ENCODE measurements at regions not wholly inside any gene's neighbourhood (a gene's known extent, or its start where the extent isn't known, plus 50 kb on each side); places are given as distances from the start of the nearest gene placed in this dataset.

DNA sequence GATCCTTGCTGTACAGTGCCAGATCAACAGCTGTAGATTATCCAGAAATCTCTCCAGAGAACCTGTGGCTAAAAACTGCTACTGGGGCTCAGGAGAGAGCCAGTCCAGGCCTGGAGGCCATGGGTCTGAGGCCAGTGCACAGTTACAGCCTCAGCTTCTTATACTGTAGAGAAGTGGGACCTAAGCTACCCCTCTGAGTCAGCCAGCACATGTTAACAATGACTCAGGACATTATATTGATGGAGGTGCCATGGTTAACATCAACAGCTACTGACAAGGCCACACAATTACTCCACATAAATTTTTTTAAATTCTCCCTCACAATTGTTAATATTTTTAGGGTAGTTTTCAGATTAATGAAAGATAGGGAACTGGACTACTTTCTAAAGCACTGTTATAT lies 138.5 kb downstream of the RBM26 start:
- no peak for DNase-seq

DNA sequence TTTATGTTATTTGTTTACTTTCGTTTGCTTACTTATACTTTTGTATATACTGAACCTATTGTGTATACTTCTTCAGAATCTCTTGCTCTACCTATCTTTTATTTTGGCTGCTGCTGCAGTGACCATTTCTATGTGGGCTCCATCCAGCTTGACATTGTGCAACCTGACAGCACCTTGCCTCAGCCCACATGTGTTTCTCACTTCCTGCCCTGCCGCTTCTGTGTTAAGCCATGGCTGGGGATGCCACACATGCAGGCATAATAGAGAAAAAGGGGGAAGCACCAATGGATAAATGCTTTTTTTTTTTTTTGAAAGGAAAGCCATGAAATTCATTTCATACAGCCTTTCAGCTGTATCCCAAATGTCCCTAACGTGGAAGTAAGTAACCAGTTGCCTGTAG lies 147.6 kb downstream of the RBM26 start:
- DNase-seq = no peak

DNA sequence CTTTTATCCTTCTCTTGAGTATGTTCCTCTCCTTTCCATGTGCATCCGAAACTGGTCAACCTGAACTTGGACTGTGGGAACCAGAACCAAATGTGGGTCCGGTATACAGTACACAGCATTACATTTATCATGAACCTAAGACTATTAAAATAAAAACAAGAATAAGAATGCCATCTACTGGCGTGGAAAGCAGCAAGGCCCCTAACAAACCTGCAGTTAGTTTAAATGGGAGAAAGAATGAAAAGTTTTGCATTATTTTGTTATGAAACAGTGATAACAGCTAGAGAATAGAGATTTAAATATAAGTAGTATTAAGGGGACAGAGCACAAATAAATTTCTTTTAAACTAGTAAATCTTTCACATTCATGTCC lies 159.5 kb downstream of the RBM26 start:
- DNase-seq = no peak

DNA sequence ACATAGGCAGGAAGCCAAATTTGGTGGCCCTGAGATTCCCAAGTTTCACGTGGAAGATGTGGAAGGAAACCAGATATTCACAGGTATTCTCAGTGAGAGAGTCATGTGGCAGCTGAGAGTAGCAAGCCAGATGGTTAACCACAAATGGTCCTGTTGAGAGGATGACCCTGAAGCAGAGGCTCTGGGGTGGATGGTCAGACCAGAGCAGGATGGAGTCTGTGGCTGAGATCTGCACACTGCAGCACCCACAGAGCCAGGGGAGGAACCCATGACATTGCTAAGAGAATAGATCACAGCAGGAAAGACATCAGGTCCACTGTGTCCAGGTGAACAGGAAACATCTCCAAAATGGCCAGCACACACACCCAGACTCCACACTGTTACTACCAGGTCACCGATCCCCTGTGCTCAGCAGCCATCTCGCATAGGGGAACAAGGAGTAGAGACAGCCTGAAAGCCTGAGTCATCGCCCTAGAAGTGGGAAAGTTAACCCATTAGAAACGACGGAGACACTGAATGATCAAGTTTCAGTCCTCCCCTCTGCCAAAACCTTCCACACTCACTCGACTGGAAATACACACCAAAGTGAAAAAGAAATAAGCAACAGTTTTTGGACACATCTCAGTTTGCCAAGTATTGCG lies 160.0 kb downstream of the RBM26 start:
- DNase-seq = no peak

DNA sequence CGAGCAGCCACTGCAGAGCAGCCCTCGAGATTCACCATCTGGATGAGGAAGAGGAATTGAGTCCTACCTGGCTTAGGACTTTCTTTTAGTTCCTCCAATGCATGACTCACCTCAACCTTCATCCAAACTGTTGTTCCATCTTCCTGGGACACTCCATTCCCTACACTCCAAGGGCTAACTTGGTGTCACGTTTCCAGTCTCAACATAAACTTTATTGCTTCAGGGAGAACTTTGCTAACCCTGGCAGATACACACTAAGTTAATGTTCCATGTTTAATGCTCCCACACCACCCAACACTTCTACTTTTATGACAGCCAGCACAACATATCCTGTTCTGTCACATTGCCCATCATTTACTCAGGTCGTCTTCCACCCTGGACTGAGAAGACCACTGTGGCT lies 164.4 kb downstream of the RBM26 start:
- DNase-seq = no peak

DNA sequence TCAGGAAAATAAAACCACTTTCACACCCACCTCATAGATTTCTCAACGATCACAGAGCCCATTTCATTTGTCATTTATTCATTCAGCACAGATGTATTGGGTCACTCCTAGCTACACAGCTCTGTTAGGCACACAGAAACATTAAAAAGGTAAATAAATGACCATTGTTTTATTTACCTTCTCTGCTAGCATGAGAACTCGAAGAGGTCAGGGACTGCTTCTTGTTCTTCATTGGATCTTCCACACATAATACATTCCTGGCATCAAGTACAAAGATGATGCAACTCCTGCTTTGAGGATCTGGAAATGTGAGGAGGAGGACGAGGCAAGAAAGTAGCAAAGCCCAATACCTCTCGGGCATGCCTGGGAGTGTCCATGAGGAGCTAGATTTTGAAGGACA lies 168.1 kb downstream of the RBM26 start:
- no peak for DNase-seq

DNA sequence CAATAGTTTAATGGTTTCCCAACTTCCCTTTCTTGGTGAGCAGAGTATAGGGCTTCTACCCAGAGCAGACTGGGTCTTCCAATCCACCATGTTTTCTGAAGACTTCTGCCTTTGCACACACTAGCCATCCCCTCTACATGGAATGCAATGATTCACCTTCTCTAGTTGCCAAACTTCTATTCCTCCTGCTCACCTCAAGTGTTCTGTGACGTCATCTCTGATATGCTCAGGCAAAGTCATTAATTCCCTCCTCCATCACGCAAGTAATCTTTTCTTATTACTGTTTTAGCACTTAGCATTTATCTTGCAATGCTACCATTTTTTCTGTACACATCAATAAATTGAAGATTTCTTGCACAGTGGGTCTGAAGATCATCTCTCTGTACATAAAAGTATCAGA lies 174.2 kb downstream of the RBM26 start:
- DNase-seq = no peak

DNA sequence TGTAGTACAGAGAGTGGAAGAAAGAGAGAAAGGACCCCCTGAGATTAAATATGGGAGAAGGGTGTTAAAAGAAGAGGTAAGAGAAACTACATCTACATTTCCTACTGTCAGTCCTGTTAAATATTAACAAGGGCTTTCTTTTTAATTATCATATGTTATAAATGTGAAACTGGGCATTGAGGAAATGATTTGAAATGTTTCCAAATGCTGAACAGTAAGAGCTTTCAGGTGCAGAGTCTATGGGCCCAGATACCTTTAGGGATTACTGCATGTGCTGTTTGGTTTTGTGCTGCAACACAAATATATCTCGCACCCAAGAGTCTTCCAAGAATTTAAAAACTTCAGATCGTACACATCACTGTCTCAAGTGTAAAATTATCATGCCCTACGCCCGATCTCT lies 176.3 kb downstream of the RBM26 start:
- no peak for DNase-seq

DNA sequence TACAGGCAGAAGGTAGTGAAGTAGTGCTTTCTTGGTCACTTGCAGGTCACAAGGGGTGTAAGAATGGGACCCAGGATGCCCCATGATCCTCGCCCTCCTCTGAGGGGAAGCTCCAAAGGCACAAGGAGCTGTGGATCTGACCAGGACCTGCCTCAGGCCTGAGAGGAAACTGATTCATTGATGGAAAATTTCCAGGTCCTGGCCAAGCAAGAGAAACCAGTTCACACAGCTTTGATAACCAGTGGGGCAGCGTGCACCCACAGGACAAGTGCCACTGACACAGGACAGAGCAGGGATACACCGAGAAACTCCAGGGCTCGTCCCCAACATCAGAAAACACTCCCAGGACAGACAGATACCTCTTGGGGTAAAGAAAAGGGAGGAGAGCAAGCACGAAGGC lies 177.1 kb downstream of the RBM26 start:
- DNase-seq = no peak

DNA sequence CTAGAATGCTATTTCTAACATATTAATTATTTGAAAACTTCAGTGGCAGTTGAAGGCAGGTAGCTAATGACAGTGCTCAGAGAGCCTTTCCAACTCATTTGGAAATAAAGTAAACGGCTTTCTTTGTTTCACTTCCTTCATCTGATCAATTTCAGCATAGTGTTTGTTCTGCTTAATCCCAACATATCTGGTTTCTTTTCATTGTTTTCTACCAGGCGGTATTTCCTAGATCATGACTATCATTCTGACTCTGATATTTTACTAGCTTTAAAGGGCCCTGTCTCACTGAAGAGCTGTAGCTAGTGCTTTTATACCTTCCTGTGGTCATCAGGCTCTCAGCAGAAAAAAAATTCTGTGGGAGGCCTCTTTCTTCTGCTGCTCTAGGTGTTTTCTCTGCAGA lies 178.6 kb downstream of the RBM26 start:
- DNase-seq = peak; percentile 5 to 8

DNA sequence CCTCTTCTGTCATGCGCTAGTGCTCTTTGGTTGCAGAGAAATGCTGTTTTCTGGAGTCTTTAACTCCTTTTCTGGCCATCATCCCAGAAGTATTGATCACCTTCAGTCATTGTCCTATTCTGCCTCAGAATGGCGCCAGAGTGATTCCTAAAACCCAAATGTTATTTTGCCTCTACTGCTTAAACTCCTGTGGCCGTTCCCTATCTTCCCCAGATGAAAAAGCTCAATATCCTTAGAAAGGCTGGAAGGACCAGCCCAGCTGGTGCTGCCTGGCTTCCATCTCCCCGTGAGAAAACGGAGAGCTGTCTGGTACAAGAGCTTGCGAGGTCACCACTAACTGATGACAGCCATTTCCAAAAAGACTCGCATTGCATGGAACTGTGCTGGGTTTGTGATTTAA lies 179.1 kb downstream of the RBM26 start:
- DNase-seq = no peak

DNA sequence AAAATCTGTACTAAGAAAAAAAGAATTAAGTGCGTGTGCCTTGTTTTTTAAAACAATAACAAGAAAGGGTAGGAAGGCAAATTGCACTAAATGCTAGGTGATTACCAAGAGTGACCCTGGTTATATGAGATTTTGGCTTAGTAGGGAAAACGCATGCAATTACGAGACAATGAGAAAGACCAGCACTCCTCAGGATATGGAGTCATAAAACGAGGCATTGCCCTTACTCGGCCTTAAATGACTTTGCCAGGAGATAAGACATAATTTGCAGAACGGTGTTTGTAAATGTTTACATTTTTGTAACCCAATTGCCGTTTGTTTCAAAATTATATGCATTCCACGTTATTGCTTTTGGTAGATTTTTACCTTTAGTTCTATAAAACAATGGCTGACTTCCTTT lies 179.8 kb downstream of the RBM26 start:
- DNase-seq = no peak

DNA sequence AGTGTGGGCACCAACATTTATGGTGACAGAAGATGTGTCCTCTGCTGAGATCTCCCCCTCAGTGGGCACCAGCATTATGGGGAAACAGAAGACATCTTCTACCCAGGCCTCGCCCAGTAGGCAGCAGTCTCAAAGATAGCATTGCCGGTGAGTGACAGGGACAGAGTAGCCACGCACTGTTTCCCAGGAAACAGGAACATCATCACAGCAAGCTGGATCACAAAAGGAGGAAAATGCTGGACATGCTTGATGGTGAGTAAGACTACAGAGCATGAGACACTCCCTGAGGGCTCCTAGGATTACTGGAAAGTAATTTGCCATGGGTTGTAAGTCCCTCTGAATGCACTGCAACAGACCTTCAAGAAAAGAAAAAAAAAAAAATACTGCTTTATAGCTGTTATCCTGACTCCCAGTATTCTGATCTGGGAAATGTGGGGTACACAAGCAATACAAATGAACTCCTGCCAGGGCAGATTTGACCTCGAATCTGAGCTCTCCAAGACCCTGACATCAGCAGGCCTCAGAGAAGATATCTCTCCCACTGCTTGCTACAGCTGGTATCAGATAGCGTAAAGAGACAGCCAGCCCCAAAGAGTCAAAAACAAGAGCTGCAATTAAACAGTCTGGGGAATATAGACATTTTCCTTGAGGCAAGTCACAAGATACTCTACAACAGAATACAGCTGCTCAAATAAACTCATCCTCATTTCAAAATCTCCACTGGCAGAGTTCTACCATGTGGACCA lies 180.4 kb downstream of the RBM26 start:
- no peak for DNase-seq

DNA sequence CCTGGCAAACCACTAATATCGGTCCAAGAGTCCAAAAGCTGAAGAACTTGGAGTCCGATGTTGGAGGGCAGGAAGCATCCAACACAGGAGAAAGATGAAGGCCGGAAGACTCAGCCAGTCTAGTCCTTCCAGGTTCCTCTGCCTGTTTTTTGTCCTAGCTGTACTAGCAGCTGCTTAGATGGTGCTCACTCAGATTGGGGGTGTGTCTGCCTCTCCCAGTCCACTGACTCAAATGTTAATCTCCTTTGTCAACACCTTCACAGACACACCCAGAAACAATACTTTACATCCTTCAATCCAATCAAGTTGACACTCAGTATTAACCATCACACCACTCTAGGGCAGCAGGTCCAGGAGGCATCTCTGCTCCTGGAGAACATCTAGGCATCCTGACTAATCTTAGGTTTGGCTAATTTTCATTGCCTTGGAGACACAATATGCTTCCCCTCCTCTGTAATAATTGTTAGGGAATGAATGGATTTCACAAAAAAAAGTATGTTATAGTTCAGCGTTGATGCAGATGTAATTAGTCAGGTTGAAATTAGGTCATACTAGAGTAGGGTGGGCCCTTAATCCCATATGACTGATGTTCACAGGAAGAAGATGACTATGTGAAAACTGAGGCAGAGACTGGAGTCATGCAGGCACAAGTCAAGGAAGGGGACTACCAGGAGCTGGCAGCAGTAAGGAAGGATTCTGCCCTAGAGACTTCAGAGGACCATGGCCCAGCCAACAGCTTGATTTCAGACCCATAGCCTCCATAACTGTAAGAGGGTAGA lies 183.4 kb downstream of the RBM26 start:
- no peak for DNase-seq

DNA sequence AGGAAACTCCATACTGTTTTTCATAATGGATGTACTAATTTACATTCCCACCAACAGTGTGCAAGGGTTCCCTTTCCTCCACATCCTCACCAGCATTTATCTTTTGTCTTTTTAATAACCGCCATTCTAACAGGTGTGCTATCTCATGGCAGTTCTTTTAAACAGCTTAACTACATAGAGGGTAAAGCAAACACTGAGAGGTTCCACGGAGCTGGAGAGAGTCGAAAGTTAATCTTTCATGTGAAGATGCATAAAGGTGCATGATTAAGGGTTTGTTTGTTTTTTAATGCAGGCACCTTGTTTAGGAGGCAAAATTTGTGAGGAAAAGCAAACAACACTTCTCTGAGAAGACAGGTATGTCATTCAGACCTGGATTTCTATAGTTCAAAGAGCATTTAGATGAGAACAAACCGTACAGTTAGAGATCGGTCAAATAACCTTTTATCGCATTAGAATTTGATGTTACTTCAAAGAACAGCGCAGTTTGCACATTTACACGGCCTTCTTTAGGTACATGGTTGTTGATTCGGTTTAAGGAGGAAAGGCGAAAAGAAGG lies 193.9 kb downstream of the RBM26 start:
- DNase-seq = no peak

DNA sequence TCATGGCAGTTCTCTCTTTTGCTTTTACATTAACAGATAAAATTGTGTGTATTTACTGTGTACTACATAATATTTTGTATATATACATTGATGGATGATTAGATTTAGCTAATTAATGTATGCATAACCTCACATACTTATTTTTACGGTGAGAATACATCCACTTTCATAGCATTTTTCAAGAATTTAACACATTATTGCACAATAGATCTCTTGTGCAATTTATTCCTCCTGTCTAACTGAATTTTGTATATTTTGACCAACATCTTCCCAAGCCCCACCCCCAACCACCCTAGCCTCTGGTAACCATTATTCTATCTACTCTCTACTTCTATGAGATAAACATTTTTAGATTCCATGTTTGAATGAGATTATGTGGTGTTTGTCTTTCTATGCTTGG lies 194.7 kb downstream of the RBM26 start:
- DNase-seq = no peak

DNA sequence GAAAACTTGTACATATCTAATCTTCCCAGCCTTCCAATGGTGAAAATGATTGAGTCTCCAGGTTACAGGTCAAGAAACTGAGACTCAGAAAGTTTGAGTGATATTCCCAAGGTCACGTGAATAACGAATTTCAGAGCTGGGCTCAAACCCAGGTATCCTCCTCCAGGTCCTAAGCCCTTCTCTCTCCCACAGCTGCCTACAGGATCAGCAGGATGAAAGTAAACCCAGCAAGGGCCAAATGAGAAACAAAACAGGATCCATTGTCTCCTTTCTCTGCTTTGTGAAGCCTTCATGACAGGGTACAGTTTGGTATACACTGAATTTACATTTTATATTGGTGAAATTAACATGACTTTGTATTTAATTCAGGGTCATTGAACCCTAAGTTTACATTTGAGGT lies 208.1 kb downstream of the RBM26 start:
- DNase-seq = no peak

DNA sequence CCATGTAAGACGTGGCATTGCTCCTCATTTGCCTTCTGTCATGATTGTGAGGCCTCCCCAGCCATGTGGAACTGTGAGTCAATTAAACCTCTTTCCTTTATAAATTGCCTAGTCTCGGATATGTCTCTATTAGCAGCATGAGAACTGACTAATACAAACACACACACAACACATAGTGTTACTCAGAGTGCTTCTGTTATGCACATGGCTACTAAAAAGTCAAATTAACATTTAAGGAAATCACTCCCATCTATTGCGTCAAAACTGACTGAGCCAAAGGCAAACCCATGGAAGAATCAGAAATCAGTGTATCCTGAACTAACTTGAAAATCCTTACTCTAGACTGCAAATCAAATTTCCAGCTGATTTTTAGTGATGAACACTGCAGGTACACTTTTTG lies 209.2 kb downstream of the RBM26 start:
- no peak for DNase-seq

DNA sequence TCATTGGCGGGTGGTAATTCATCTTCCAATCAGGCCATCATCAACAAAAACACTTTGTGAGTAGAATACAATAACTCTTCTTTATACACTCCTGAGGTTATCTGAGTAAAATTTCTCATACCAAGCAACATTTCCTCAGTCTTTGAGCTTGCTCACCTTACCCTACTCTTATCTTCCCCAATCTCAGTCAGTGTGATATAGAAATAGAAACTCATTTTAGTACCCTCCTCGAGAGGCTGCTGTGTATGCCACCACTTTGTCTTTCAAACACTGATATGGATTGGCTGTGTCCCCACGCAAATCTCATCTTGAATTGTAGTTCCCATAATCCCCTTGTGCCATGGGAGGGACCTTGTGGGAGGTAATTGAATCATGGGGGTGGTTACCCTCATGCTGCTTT lies 209.7 kb downstream of the RBM26 start:
- DNase-seq = no peak

DNA sequence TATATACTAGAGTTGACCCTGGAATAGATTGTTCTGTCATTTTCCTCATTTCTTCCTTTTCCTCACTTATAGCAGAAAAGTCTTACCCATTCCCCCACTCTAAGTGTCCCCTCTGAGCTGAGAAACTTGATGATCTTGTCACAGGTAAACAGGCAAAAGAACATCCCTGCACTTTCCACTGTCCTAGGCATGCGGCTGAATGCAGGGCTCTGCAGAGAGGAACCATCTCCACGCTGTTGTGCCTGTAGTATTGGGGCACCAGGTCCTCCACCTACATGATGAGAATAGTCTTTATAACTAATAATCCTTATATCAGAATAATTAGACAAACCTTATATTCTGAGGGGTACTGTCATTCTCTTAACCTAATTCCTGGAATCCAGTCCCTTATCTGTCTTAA lies 211.3 kb downstream of the RBM26 start:
- no peak for DNase-seq

DNA sequence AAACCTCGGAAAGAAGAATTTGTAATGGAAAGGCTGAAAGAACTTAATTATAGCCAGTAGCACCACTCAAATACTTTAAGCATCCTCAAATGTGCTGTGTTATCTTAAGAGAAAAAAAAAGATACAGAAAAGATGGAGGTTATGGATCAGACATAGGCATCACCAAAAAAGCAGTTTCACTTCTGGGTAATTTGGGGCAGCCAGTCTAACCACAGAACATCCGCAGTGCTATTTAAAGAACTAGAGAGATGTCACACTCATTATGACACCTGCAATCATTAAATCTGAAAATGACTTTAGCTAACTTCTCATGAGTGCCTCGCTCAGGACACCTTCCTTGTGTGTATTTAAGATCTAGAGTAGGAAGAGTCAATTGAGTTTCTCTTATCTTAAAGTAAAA lies 211.8 kb downstream of the RBM26 start:
- peak; percentile 2 to 3 for DNase-seq

DNA sequence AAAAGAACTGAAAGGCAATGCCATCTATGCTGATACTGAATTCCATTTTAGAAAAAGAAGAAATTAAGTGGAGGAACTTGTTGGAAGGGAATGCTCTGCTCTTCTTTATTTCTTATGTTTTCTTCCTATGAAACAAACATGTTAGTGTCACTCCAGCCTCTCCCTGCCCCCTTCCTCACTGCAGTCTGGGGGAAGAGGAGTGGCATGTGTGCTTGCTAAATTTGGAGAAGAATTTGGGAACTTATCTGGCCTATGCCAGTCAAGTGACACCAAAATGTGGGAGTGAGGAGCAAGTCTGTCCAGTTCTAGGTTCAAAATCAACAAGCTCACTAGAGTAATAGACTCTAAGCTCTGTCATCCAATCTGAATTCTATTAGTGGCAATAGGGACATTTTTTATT lies 214.6 kb downstream of the RBM26 start:
- DNase-seq = peak in 1 of 2 donors; percentile 11

DNA sequence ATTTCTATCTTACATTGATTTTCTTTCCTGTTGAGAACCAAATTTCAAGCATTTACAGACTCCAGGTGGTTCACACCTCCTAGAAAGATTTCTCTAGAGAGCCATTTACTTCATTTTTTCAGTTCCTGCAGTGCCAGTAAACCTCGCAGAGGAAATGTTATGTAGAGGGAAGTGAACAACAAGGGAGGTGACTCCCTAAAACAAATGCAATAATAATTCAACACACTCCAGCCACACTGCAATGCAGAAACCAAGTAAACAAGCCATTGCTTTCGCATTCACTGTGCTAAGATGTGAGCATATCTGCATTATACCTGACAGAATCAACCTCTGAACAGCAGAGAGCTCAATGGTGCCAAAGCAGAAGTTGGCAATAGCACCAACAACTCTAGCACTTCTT lies 215.1 kb downstream of the RBM26 start:
- peak; percentile 3 to 14 for DNase-seq

Data from inflammatory macrophage treated with lipopolysaccharide for 1 hour (primary cell).